ENCODE measurements at regions not wholly inside any gene's neighbourhood (a gene's known extent, or its start where the extent isn't known, plus 50 kb on each side); places are given as distances from the start of the nearest gene placed in this dataset.
"Not testable (repeated sequence)": the region's sequence is repeated elsewhere in the genome, so short reads cannot be mapped to it uniquely, and the experiment has no call there.

DNA sequence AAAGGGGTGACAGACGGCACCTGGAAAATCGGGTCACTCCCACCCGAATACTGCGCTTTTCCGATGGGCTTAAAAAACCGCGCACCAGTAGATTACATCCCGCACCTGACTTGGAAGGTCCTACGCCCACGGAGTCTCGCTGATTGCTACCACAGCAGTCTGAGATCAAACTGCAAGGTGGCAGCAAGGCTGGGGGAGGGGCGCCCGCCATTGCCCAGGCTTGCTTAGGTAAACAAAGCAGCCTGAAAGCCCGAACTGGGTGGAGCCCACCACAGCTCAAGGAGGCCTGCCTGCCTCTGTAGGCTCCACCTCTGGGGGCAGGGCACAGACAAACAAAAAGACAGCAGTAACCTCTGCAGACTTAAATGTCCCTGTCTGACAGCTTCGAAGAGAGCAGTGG lies 234.2 kb upstream of the ANXA10 start:
- not testable (repeated sequence) for DNase-seq

- DNase-seq = no peak
Measured at GRCh38 chr4:167867191-167867590, 225.1 kb upstream of the ANXA10 start.

DNA sequence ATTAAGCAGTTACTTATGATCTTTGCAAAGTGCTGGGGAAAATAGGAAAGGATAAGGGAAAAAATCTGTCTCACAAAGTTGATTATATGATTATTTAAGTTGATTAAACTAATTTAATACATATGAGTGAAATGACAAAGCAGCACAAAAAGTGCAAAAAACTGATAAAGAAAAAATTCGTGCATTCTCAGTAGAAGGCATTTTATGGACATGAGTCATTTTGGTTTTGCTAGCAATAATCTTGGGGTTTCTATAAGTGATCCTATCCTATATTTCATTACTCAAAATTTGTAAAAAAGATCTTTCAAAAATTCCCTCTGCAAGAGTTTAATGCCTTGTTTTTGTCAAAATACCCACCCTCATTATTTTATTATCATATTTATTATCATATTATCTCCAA lies 224.2 kb upstream of the ANXA10 start:
- no peak for DNase-seq

DNA sequence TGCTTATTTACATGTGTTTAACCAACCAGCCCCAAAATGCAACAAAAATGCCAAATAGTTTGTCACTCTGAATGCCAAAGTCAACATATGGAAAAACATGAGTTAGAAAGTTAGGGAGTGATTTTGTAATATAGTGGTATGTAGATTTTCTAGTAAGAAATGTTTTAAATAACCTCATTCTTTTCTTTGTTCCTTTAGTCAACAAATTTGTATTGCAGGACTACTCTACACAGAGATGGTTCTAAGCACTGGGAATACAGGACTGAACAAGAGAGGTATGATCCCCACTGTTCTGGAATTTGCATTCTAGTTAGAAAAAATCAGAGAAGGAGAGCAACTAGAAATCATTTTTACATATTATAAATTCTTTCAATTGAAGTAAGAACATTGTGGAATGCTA lies 218.8 kb upstream of the ANXA10 start:
- DNase-seq = no peak

DNA sequence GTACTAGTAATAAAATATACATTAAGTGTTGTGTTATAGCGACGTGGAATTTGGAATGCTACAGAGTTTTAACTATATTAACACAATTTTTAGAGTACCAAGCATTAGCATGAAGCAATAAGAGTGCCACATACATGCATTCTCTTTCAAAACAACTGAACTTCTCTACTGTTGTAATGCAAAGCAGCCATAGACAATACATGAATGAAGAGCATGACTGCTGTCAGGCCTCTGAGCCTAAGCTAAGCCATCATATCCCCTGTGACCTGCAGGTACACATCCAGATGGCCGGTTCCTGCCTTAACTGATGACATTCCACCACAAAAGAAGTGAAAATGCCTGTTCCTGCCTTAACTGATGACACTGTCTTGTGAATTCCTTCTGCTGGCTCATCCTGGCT lies 216.2 kb upstream of the ANXA10 start:
- not testable (repeated sequence) for DNase-seq

DNA sequence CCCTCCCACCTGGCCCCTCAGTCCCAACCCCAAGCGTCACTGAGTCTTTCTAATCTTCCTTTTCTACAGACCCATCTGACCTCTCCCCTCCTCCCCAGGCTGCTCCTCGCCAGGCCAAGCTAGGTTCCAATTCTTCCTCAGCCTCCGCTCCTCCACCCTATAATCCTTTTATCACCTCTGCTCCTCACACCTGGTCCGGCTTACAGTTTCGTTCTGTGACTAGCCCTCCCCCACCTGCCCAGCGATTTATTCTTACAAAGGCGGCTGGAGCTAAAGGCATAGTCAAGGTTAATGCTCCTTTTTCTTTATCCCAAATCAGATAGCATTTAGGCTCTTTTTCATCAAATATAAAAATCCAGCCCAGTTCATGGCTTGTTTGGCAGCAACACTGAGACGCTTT lies 214.5 kb upstream of the ANXA10 start:
- not testable (repeated sequence) for DNase-seq

DNA sequence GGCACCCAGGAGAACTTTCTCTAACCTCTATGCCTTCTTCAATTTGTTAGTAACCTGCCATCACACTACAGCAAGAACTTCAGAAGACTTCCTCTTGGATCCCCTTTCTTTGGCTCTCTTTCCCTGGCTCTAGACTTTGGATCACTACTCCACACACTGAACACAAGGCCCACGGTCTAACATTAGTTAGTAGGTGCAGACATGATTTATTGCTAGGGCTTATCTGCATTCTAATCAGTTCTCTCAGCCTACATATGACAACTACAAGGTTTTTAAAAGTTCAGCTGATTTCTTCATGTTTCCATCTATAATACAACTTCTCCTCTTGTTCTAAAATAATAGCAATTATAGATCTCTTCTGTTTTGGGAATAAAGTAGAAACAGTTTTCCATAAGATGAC lies 209.1 kb upstream of the ANXA10 start:
- no peak for DNase-seq

DNA sequence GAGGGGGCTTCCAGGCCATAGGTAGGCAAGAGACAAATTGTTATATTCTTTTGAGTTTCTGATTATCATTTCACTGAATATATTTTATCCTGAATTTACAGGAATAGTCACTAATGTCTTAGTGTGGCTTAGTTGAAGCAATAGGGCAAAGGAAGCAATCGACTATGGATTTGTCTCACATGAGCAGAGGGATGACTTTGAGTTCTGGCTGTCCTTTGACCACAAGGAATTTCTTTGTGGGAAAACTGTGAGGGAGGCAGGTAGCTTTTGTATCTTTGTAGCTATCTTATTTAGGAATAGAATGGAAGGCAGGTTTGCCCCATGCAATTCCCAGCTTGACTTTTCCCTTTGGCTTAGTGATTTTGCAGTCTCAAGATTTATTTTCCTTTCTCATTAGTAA lies 207.3 kb upstream of the ANXA10 start:
- DNase-seq = no peak

DNA sequence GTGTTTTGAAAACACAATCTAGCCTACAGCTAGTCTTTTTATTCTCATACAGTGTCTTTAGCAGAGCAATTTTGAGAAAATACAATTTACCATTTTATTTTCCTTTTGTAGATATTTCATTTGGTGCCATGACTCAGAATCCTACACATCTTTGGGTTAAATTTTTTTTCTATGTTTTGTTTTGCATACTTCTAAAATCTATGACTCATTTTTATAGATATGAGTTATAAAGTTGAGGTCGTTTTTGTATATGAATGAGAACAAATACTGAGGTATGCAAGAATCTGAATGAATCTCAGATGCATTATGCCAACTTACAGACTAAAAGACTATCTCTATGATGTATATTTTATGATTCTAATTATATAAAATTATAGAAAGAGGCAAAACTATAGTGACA lies 206.5 kb upstream of the ANXA10 start:
- DNase-seq = no peak

GRCh38 chr4:167887726-167888125 lies 204.6 kb upstream of the ANXA10 start:
- DNase-seq = no peak

DNA sequence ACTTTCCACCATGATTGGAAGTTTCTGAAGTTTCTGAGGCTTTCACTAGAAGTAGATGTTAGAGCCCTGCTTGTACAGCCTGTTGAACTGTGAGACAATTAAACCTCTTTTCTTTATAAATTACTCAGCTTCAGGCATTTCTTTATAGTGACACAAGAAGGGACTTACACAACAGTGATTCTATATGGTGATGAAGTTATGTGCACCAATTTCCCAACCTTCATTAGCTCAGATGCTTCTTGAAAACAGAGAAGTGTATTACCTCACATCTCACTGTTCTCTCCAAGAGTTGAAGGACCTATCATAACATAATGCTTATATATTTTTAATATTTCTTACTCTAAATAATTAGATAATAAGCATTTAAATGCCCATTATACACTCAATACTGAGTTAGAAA lies 202.1 kb upstream of the ANXA10 start:
- DNase-seq = no peak

- no peak for DNase-seq
Measured at GRCh38 chr4:167893531-167893930, 198.8 kb upstream of the ANXA10 start.

DNA sequence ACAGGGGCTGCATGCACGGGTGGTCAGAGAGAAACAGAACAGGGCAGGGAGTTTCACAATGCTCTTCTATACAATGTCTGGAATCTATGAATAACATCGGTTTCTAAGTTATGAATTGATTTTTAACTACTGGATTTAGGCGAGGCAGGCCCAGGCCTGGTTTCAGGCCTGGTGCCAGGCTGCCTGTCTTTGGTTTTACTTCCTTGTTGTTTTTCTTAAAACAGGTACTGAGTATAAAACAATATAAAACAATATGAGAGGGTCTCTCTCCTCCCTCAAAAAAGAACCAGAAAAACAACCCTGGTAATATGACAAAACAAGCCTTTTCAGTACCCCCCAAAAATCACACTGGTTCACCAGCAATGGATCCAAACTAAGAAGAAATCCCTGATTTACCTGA lies 196.1 kb upstream of the ANXA10 start:
- DNase-seq = not testable (repeated sequence)

DNA sequence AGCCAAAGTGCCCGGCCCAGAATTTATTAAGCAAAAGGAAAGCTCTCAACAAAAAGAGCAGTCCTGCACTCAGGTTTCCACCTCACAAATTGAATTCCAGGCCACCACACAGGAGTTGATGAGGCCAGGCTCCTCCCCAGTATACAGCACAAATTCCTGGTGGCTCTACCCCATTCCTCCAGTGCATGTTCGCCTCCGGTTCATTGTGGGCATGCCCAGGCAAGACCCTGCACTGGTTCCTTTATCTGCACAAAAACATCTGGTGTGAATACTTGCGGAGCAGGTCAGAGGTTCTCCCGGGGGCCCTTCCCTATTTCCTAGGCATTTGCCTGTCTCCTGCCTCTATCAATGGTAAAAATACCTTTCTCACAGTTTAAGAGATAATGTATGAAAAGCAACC lies 195.2 kb upstream of the ANXA10 start:
- DNase-seq = no peak

- DNase-seq = no peak
Measured at GRCh38 chr4:167903291-167903721, 189.0 kb upstream of the ANXA10 start.

DNA sequence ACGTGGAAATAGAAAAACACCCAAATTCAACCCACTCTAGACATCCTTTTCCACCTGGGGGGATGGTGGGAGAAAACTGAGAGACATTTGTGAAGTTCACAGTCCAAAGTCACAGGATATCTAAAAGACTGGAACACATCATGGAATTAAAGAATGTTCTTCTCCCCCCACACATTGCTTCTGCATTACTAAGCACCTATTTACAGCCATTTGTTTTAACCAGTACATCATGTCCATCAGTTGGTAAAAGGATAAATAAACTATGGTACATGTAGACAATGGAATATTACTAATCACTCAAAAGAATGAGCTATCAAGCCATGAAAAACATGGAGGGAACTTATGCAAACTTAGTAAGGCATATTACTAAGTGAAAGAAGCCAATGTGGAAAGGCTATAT lies 185.5 kb upstream of the ANXA10 start:
- no peak for DNase-seq

DNA sequence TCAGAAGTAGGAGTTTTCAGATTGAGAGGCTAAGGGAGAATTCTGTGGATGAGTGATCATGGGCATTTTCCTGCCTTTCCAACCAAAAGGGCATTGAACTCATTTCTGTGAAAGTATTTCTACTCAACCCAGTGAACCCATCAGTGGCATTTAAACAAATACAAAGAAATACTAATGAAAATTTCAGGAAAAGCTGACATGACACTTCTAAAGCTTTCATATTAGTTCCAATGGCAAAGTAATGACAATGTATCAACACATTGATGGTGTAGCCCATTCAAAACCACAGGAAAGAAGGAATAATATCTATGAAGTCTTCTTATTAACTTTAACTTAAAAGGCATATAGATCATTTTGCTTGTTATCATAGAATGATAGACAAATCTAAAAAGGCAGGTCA lies 183.5 kb upstream of the ANXA10 start:
- no peak for DNase-seq

DNA sequence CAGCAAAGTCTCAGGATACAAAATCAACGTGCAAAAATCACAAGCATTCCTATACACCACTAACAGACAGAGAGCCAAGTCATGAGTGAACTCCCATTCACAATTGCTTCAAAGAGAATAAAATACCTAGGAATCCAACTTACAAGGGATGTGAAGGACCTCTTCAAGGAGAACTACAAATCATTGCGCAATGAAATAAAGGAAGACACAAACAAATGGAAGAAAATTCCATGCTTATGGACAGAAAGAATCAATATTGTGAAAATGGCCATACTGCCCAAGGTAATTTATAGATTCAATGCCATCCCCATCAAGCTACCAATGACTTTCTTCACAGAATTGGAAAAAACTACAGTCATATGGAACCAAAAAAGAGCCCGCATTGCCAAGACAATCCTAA lies 179.8 kb upstream of the ANXA10 start:
- DNase-seq = not testable (repeated sequence)

DNA sequence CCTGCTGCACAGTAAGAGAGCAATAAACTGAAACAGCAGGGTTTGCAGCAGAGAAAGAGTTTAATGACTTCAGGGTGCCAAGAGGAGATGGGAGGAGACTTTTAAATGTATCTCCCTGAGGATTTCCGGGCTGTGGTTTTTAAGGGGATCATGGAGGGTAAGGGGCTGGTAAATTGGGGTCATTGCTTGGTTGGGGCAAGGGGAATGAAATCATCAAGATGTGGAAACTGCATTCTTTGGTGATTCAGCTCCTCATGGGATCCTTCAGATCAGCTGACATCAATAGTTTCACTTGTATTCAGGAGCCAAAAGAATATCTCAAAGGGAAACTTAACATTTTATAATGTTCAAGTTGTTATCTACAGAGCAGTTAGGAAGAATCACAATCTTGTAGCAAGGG lies 174.3 kb upstream of the ANXA10 start:
- DNase-seq = no peak

DNA sequence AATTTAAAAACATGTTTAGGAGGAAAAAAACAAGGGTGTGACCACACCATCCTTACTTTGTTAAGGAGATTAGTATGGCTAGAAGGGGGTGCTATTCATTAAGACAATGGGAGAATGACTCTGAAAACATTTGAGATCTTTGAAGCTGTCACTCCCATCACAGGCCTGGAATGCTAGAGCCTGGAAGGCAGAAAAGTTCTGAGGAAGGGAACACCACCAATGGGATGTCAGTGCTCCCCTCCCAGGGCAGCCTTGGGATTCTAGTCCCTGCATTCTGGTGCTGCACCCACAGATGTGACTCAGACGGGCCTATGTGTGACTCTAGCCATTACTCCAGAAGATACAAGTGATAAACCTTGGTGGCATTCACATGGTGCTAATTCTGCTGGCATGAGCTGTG lies 162.2 kb upstream of the ANXA10 start:
- DNase-seq = no peak

DNA sequence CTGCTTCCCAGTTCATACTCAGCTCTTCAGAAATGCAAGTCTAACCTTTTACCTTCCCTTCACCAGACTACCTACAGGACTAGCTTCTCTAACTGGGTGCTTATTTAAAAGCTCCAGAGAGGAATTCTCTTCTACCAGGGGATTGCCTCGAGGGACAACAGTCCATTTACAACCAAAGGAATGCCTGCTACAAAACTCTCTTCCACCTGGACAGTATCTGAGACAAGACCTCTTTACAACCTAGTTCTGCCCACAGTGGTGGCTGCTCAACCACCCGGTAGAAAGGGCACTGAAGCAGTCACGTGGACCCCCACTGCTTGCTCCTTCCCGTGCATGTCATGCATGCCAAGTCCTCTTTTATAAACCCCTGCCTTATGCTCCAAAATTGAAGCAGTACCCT lies 158.1 kb upstream of the ANXA10 start:
- no peak for DNase-seq

- DNase-seq = no peak
Measured at GRCh38 chr4:167939863-167940616, 152.3 kb upstream of the ANXA10 start.

DNA sequence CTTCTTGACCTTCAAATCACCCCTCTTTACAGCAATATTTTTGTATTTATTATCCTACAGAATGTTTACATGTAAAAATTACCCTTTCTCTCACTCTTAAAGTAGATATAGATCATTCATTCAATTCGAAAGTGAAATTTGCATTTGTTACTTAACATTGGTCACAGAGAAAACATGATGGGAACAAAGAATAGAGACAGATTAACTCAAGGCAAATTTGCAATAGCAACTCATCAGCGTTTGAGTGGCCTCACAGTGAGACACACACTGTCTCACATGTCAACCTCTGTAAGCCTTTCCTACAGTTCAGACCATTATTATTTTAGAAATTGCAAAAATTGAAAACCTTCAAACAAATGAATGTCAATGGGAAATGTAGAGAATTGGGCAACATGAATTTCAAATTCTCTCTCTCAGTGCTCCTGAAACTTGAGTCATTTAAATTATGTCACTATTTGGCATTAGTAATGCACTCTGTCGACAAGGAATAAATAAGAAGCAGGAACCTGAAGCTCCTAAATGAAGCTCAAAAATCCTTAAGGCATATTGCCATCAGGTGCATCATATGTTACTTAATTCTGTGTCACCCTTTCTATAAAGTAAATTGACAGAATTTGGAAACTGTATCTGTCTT lies 148.3 kb upstream of the ANXA10 start:
- no peak for DNase-seq

- no peak for DNase-seq
Measured at GRCh38 chr4:167944721-167945120, 147.6 kb upstream of the ANXA10 start.

GRCh38 chr4:167955006-167955405 lies 137.3 kb upstream of the ANXA10 start:
- DNase-seq = no peak
